DND-41 (cell line): ENCODE measurements at regions not wholly inside any gene's neighbourhood (a gene's known extent, or its start where the extent isn't known, plus 50 kb on each side); places are given as distances from the start of the nearest gene placed in this dataset.

Experiments used
- ATAC-seq: fragments of 200-7000 bp; cut with Tn5 transposase; 3 replicates; pipeline ENCODE4 v1.9.1; 2021; ENCODE audit warnings: low read depth; ENCODE audit not compliant: insufficient read depth
- DNase-seq: peaks from one replicate; pipeline ENCODE4 v3.0.0-alpha.2; 2020
- H2AFZ ChIP-seq: 2 replicates; pipeline ENCODE4 v1.6.0; 2012; ENCODE audit warnings: low read depth, low read length
- H3K27ac ChIP-seq: 2 replicates; pipeline ENCODE4 v1.5.1; 2012; ENCODE audit warnings: low read length, inconsistent platforms
- H3K27me3 ChIP-seq: fragments of 200-600 bp; sonication (generic); 2 replicates; pipeline ENCODE4 v1.6.0; 2012; ENCODE audit warnings: low read length, mild to moderate bottlenecking, inconsistent platforms; ENCODE audit not compliant: insufficient read depth, poor library complexity
- H3K36me3 ChIP-seq: 2 replicates; pipeline ENCODE4 v1.5.1; 2012; ENCODE audit warnings: low read length, inconsistent platforms; ENCODE audit not compliant: insufficient read depth
- H3K4me1 ChIP-seq: 2 replicates; pipeline ENCODE4 v1.5.1; 2012; ENCODE audit warnings: mild to moderate bottlenecking, low read length; ENCODE audit not compliant: insufficient read depth
- H3K4me2 ChIP-seq: 2 replicates; pipeline ENCODE4 v1.6.0; 2012; ENCODE audit warnings: mild to moderate bottlenecking, moderate library complexity, low read length, inconsistent platforms; ENCODE audit not compliant: insufficient read depth
- H3K4me3 ChIP-seq, 2 experiments: fragments of 200-600 bp in 1 of 2; shearing (Covaris generic) in 1 of 2; 2 replicates each; pipeline ENCODE4 v1.5.1; 2012 to 2016; ENCODE audit warnings: inconsistent platforms in 2 of 2, low read length in 2 of 2, mild to moderate bottlenecking in 2 of 2, low read depth in 1 of 2, moderate library complexity in 1 of 2
- H3K79me2 ChIP-seq: 2 replicates; pipeline ENCODE4 v1.6.0; 2012; ENCODE audit warnings: low read length, inconsistent platforms; ENCODE audit not compliant: insufficient read depth
- H3K9ac ChIP-seq: 2 replicates; pipeline ENCODE4 v1.6.0; 2012; ENCODE audit warnings: low read depth, mild to moderate bottlenecking, inconsistent platforms, low read length, moderate library complexity
- H3K9me3 ChIP-seq: 2 replicates; pipeline ENCODE4 v1.5.1; 2012; ENCODE audit warnings: low read length, moderate library complexity, mild to moderate bottlenecking, inconsistent platforms; ENCODE audit not compliant: insufficient read depth, severe bottlenecking
- H4K20me1 ChIP-seq: 2 replicates; pipeline ENCODE4 v1.6.0; 2012; ENCODE audit warnings: low read length; ENCODE audit not compliant: insufficient read depth
- EZH2 ChIP-seq: IDR thresholded peaks from 3 replicates; pipeline ENCODE4 v1.6.1; 2012; ENCODE audit warnings: borderline replicate concordance, low read depth, mild to moderate bottlenecking, moderate library complexity, low read length, inconsistent platforms; ENCODE audit not compliant: severe bottlenecking
- TF ChIP-seq, protein P1 (sequence below): IDR thresholded peaks from 2 replicates; pipeline ENCODE4 v1.5.1; 2012; ENCODE audit warnings: borderline replicate concordance, low read length, moderate library complexity, mild to moderate bottlenecking; ENCODE audit not compliant: poor library complexity, severe bottlenecking; ENCODE audit errors: extremely low read depth

DNA sequence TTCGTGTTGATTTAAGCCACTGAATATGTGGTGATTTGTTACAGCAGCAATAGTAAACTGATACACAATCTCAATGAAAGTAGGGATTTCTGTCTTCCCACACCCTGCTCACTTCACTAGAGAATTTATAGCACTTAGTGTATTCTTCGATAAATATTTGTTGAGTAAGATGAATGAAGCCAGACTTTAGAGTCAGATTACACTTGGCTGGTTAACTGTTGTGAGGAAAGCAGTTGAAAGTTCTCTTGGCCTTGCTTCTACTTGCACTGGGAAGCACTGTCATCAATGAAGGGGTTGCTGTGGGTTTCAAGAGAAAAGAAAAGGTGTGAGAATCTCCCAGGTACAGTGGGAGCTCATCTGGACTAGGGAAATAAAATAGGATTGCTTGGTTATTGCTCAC is 82.1 kb upstream of the IGFBP3 start:
- no peak for ATAC-seq
- Histone ChIP-seq H3K36me3 (no peaks in the 10 kb centered on the region), H3K9me3 (no peaks in the 10 kb centered on the region), H3K4me1 (no peaks in the 10 kb centered on the region), H3K4me2 (no peak overlapping the region), H3K27ac (no peak overlapping the region), H3K4me3 (no peak overlapping the region), H2AFZ (no peak overlapping the region), H3K27me3 (no peaks in the 10 kb centered on the region), H3K79me2 (no peaks in the 10 kb centered on the region), H3K9ac (no peak overlapping the region), H4K20me1 (no peaks in the 10 kb centered on the region)
- DNase-seq, result no peak
- TF ChIP-seq EZH2, result no peak
- TF ChIP-seq, protein P1, sequence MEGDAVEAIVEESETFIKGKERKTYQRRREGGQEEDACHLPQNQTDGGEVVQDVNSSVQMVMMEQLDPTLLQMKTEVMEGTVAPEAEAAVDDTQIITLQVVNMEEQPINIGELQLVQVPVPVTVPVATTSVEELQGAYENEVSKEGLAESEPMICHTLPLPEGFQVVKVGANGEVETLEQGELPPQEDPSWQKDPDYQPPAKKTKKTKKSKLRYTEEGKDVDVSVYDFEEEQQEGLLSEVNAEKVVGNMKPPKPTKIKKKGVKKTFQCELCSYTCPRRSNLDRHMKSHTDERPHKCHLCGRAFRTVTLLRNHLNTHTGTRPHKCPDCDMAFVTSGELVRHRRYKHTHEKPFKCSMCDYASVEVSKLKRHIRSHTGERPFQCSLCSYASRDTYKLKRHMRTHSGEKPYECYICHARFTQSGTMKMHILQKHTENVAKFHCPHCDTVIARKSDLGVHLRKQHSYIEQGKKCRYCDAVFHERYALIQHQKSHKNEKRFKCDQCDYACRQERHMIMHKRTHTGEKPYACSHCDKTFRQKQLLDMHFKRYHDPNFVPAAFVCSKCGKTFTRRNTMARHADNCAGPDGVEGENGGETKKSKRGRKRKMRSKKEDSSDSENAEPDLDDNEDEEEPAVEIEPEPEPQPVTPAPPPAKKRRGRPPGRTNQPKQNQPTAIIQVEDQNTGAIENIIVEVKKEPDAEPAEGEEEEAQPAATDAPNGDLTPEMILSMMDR, result no peak

DNA sequence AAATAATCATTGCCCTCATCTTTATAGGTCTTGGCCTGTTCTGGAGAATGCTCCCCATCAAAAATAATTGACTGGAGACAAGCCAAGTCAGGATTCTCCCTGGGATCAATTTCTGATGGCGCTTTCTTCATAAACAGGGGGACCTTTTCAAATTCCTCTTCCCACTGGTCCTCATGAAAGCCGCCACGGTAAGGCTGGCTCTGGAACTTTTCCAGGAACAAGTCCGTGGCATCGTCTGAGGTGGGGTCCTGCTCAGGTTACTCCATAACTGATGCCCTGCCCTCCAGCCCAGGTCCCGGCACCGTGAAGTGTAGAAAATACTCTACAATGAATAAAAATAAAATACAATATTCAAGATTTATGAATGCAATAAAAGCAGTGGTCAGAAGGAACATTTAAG is 79.4 kb upstream of the IGFBP3 start:
- Histone ChIP-seq H3K27me3 (no peaks in the 10 kb centered on the region), H3K4me1 (no peaks in the 10 kb centered on the region), H3K79me2 (no peaks in the 10 kb centered on the region), H3K9me3 (peaks cover 11% of the 10 kb centered on the region), H4K20me1 (no peaks in the 10 kb centered on the region), H3K4me3 (no peak overlapping the region), H3K27ac (no peak overlapping the region), H3K4me2 (no peak overlapping the region), H2AFZ (no peak overlapping the region), H3K9ac (no peak overlapping the region), H3K36me3 (no peaks in the 10 kb centered on the region)
- DNase-seq (no peak), ATAC-seq (no peak)
- TF ChIP-seq, protein P1, result no peak
- TF ChIP-seq EZH2, result no peak

DNA sequence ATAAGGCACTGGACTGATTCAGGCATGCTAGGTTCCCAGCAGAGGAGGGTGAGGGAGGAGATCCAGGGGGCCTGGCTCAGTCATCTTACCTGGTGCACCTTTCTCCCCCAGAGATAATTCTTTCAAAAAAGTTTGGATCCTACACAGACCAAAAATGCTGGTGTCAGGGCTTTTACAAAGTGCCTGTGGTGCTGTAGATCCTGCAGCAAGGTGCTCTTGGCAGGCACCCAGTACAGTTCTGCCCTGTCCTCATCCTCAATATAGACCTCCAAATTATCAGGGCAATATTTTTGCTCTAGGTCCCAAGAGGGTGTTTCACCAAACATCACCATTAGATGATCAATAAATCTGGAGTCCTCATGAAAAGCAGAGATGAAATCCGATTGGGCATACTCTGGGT is 78.5 kb upstream of the IGFBP3 start:
- H3K4me2 ChIP-seq, result no peak overlapping the region
- TF ChIP-seq EZH2, result no peak
- TF ChIP-seq, protein P1, result no peak
- H3K9me3 ChIP-seq, result peaks cover 12% of the 10 kb centered on the region
- H3K36me3 ChIP-seq, result no peaks in the 10 kb centered on the region
- H3K27me3 ChIP-seq, result no peaks in the 10 kb centered on the region
- ATAC-seq (no peak), DNase-seq (no peak)
- H2AFZ ChIP-seq, result no peak overlapping the region
- no peaks in the 10 kb centered on the region for H4K20me1 ChIP-seq
- no peak overlapping the region for H3K9ac ChIP-seq
- no peaks in the 10 kb centered on the region for H3K4me1 ChIP-seq
- H3K27ac ChIP-seq, result no peak overlapping the region
- H3K79me2 ChIP-seq, result no peaks in the 10 kb centered on the region
- H3K4me3 ChIP-seq, result no peak overlapping the region

DNA sequence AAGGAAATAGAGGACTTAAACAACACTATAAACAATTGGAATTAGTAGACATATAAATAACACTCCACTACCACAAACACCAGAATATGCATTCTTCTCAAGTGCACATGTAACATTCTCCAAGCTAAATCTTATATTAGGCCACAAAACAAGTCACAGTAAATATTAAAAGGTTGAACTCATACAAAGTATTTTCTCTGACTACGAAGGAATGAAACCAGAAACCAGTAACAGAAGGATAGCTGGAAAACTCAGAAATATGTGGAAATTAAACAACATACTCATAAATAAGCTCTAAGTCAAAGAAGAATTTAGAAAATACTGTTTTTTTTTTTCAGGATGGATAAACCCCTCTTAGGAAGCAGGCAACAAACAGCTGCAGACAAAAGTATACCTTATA is 77.4 kb upstream of the IGFBP3 start:
- Histone ChIP-seq H3K4me2 (no peak overlapping the region), H3K27me3 (no peaks in the 10 kb centered on the region), H3K36me3 (no peaks in the 10 kb centered on the region), H2AFZ (no peak overlapping the region), H3K4me1 (no peaks in the 10 kb centered on the region), H3K4me3 (no peak overlapping the region), H3K79me2 (no peaks in the 10 kb centered on the region), H3K27ac (no peak overlapping the region), H3K9me3 (peaks cover 12% of the 10 kb centered on the region), H3K9ac (no peak overlapping the region), H4K20me1 (no peaks in the 10 kb centered on the region)
- no peak for DNase-seq
- ATAC-seq, result no peak
- TF ChIP-seq EZH2, result no peak
- TF ChIP-seq, protein P1, result no peak
